Suprapubic skin (tissue), 4 donors: ENCODE measurements at regions not wholly inside any gene's neighbourhood (a gene's known extent, or its start where the extent isn't known, plus 50 kb on each side); places are given as distances from the start of the nearest gene placed in this dataset.

Experiments
- DNase-seq, 2 donors: peaks; one replicate each; pipeline ENCODE4 v3.0.0-alpha.2; 2019; ENCODE audit warnings: low spot score in 2 of 2
- H3K27ac ChIP-seq: fragments of 200-600 bp; sonication (generic); one replicate; pipeline ENCODE4 v1.5.1; 2019
- H3K27me3 ChIP-seq: fragments of 200-600 bp; sonication (generic); one replicate; pipeline ENCODE4 v1.5.1; 2019
- H3K36me3 ChIP-seq: fragments of 200-600 bp; sonication (generic); one replicate; pipeline ENCODE4 v1.5.1; 2019
- H3K4me1 ChIP-seq: fragments of 200-600 bp; sonication (generic); one replicate; pipeline ENCODE4 v1.5.1; 2019
- H3K4me3 ChIP-seq: fragments of 200-600 bp; sonication (generic); one replicate; pipeline ENCODE4 v1.5.1; 2019; ENCODE audit warnings: mild to moderate bottlenecking
- H3K9me3 ChIP-seq: fragments of 200-600 bp; sonication (generic); one replicate; pipeline ENCODE4 v1.5.1; 2019
- EP300 ChIP-seq: sonication (generic); formaldehyde crosslinking; IDR thresholded peaks from one replicate; pipeline ENCODE4 v1.6.1; 2017; ENCODE audit warnings: antibody characterized with exemption
- POLR2A ChIP-seq, 2 donors: fragments of 450-650 bp; IDR thresholded peaks; one replicate each; pipeline ENCODE4 v1.6.1; 2017; ENCODE audit warnings: antibody characterized with exemption in 2 of 2, mild to moderate bottlenecking in 2 of 2, moderate library complexity in 2 of 2
- POLR2AphosphoS5 ChIP-seq, 3 donors: sonication (generic); formaldehyde crosslinking; IDR thresholded peaks; one replicate each; pipeline ENCODE4 v1.6.1; 2017; ENCODE audit warnings: antibody characterized with exemption in 3 of 3
- whole genome bisulfite sequencing: methylation state at CpG from one replicate; pipeline ENCODE4 v1.1.5; 2018; 5-methylcytosine and 5-hydroxymethylcytosine counted together
- TF ChIP-seq, protein P1 (sequence below), 2 donors: fragments of 200-600 bp in 1 of 2; fragments of 450-650 bp in 1 of 2; sonication (generic) in 1 of 2; IDR thresholded peaks; one replicate each; pipeline ENCODE4 v1.5.1; 2016 to 2019; ENCODE audit warnings: antibody characterized with exemption in 2 of 2, mild to moderate bottlenecking in 1 of 2, moderate library complexity in 1 of 2

DNA sequence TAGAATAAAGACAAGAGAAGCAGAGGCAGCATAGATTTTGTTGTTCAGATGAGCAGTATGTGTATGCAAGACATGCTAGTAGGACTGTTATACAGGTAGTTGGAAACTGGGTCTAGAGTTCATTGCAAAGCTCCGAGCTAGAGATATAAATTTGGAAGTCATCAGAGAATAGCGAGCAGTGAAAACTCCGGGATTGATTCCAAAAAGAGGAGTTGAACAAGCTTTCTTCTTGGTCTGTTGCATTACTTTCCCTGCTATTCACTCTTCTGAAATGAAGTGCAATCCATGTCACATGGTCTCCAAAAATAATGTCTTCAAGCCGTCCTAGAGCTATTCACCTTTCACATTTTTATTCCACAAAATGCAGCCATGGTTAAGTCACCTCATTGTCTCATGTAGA, 67.9 kb upstream of the ZNF462 start:
- H3K9me3 ChIP-seq: no peaks in the 10 kb centered on the region
- no peak overlapping the region for H3K27ac ChIP-seq
- no peak for DNase-seq
- 61% methylated on average over 4 of the region's 4 CpGs for WGBS
- no peak overlapping the region for H3K4me3 ChIP-seq
- H3K27me3 ChIP-seq: no peaks in the 10 kb centered on the region
- TF ChIP-seq, protein P1, sequence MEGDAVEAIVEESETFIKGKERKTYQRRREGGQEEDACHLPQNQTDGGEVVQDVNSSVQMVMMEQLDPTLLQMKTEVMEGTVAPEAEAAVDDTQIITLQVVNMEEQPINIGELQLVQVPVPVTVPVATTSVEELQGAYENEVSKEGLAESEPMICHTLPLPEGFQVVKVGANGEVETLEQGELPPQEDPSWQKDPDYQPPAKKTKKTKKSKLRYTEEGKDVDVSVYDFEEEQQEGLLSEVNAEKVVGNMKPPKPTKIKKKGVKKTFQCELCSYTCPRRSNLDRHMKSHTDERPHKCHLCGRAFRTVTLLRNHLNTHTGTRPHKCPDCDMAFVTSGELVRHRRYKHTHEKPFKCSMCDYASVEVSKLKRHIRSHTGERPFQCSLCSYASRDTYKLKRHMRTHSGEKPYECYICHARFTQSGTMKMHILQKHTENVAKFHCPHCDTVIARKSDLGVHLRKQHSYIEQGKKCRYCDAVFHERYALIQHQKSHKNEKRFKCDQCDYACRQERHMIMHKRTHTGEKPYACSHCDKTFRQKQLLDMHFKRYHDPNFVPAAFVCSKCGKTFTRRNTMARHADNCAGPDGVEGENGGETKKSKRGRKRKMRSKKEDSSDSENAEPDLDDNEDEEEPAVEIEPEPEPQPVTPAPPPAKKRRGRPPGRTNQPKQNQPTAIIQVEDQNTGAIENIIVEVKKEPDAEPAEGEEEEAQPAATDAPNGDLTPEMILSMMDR (IDR thresholded peaks at IDR 0.05): no peak
- TF ChIP-seq POLR2A (IDR thresholded peaks at IDR 0.05) (no peak), POLR2AphosphoS5 (IDR thresholded peaks at IDR 0.05) (no peak), EP300 (no peak)
- peaks cover 3% of the 10 kb centered on the region for H3K4me1 ChIP-seq
- no peaks in the 10 kb centered on the region for H3K36me3 ChIP-seq

GRCh38 chr9:106796771-106797170, 66.2 kb upstream of the ZNF462 start:
- TF ChIP-seq POLR2A (IDR thresholded peaks at IDR 0.05) (no peak), POLR2AphosphoS5 (IDR thresholded peaks at IDR 0.05) (no peak), EP300 (no peak)
- TF ChIP-seq, protein P1 (IDR thresholded peaks at IDR 0.05): no peak
- no peak overlapping the region for H3K27ac ChIP-seq

GRCh38 chr9:106797299-106797698, 65.7 kb upstream of the ZNF462 start:
- Histone ChIP-seq H3K9me3 (no peaks in the 10 kb centered on the region), H3K36me3 (no peaks in the 10 kb centered on the region), H3K27me3 (no peaks in the 10 kb centered on the region), H3K27ac (no peak overlapping the region), H3K4me1 (peaks cover 3% of the 10 kb centered on the region), H3K4me3 (no peak overlapping the region)
- 95% methylated on average over 2 of the region's 2 CpGs for WGBS
- TF ChIP-seq, protein P1 (IDR thresholded peaks at IDR 0.05): no peak
- TF ChIP-seq EP300 (no peak), POLR2AphosphoS5 (IDR thresholded peaks at IDR 0.05) (no peak), POLR2A (IDR thresholded peaks at IDR 0.05) (no peak)
- no peak for DNase-seq

More at GRCh38 chr9:106796771-106797170, 66.2 kb upstream of the ZNF462 start:
- no peaks in the 10 kb centered on the region for H3K36me3 ChIP-seq
- H3K4me3 ChIP-seq: no peak overlapping the region
- no peaks in the 10 kb centered on the region for H3K9me3 ChIP-seq
- peaks cover 3% of the 10 kb centered on the region for H3K4me1 ChIP-seq
- no peaks in the 10 kb centered on the region for H3K27me3 ChIP-seq
- DNase-seq: no peak

DNA sequence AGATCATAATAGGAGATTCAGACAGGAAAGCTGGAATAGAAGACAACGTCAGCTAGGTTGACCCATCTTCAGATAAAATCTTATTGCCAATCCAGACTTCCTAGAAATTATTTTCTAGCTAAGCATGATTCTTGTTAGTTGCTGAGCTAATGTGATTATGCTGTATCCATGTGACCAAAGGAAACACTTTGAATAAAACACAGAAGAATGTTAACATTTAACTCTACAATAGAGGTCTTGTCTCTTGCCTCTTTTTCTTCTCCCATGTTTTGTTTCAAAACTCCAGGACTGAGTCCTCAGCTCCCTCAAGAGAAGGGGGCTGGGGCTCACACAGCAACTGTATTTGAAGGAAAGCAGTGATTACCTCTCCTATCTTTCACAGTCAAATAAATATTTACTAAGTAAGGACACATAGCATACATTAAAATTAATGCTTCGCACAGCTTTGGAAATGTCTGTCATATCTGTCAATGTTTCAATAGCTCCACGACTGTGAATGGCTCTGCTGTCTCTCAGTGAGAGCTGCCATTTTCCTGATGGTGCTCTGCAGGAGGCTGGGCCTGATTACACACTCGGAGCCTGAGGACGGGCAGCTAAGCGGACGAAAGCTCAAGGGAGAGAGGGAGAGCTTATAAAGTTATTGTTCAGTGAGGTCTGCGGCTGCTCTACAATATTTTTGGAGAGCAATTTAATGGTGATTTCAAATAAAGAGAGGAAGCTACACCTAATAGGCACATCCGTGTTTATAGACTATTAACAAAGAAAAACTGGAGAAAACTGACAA, 64.8 kb upstream of the ZNF462 start:
- WGBS: 80% methylated on average over 9 of the region's 9 CpGs
- no peak for TF ChIP-seq POLR2AphosphoS5 (IDR thresholded peaks at IDR 0.05)
- TF ChIP-seq, protein P1 (IDR thresholded peaks at IDR 0.05): no peak
- no peak for TF ChIP-seq EP300
- TF ChIP-seq POLR2A (IDR thresholded peaks at IDR 0.05): no peak
- DNase-seq: no peak
- Histone ChIP-seq H3K4me1 (peaks cover 3% of the 10 kb centered on the region), H3K4me3 (no peak overlapping the region), H3K27ac (no peak overlapping the region), H3K27me3 (no peaks in the 10 kb centered on the region), H3K36me3 (no peaks in the 10 kb centered on the region), H3K9me3 (no peaks in the 10 kb centered on the region)

DNA sequence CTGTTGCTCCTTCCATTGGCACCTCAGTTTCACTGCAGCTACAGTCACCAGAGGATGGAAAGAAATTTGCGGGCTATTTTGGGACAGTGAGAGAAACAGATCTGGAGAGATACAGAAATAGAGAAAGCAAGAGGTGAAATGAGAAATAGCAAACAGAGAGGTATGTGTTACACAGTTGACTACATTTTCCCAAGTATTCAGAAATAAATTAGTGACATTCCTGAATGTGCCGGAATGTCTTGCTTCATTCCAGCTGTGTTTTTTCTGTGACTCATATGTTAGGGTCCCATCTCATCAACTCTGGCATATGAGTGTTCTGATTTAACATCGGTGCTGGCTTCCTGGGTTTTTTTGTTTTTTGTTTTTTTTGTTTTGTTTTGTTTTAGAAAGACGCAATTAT, 63.8 kb upstream of the ZNF462 start:
- H3K27ac ChIP-seq: no peak overlapping the region
- H3K4me3 ChIP-seq: no peak overlapping the region
- no peaks in the 10 kb centered on the region for H3K36me3 ChIP-seq
- no peaks in the 10 kb centered on the region for H3K4me1 ChIP-seq
- no peaks in the 10 kb centered on the region for H3K9me3 ChIP-seq
- TF ChIP-seq POLR2A (IDR thresholded peaks at IDR 0.05): no peak
- H3K27me3 ChIP-seq: no peaks in the 10 kb centered on the region
- 32% methylated on average over 4 of the region's 4 CpGs for WGBS
- no peak for DNase-seq
